Fibroblast of gingiva (primary cell): ENCODE measurements at regions not wholly inside any gene's neighbourhood (a gene's known extent, or its start where the extent isn't known, plus 50 kb on each side); places are given as distances from the start of the nearest gene placed in this dataset.

ENCODE experiments used
- DNase-seq: peaks from one replicate; pipeline ENCODE4 v3.0.0-alpha.2; 2011; ENCODE audit warnings: low read depth

GRCh38 chr4:65917486-65917885 is 247.2 kb upstream of the EPHA5 start:
- DNase-seq: peak; percentile 26

GRCh38 chr4:65911720-65912119 is 241.4 kb upstream of the EPHA5 start:
- DNase-seq: no peak

GRCh38 chr4:65893957-65894755 is 223.9 kb upstream of the EPHA5 start:
- DNase-seq: peak; percentile 8

GRCh38 chr4:65893271-65893670 is 223.0 kb upstream of the EPHA5 start:
- DNase-seq: no peak

- no peak for DNase-seq
Measured at GRCh38 chr4:65880594-65880993, 210.3 kb upstream of the EPHA5 start.

- DNase-seq: no peak
Measured at GRCh38 chr4:65868096-65868824, 198.0 kb upstream of the EPHA5 start.

- DNase-seq: peak; percentile 1
Measured at GRCh38 chr4:65865489-65865888, 195.2 kb upstream of the EPHA5 start.

- no peak for DNase-seq
Measured at GRCh38 chr4:65861993-65862392, 191.7 kb upstream of the EPHA5 start.

- no peak for DNase-seq
Measured at GRCh38 chr4:65845199-65845773, 175.0 kb upstream of the EPHA5 start.

- no peak for DNase-seq
Measured at GRCh38 chr4:65839164-65839931, 169.1 kb upstream of the EPHA5 start.

- no peak for DNase-seq
Measured at GRCh38 chr4:65834707-65835106, 164.4 kb upstream of the EPHA5 start.

GRCh38 chr4:65831828-65832227 is 161.5 kb upstream of the EPHA5 start:
- no peak for DNase-seq

- no peak for DNase-seq
Measured at GRCh38 chr4:65825116-65825753, 154.9 kb upstream of the EPHA5 start.

- no peak for DNase-seq
Measured at GRCh38 chr4:65819192-65819591, 148.9 kb upstream of the EPHA5 start.

- no peak for DNase-seq
Measured at GRCh38 chr4:65805936-65806335, 135.6 kb upstream of the EPHA5 start.

GRCh38 chr4:65799513-65799912 is 129.2 kb upstream of the EPHA5 start:
- DNase-seq: no peak

- DNase-seq: no peak
Measured at GRCh38 chr4:65798498-65799127, 128.3 kb upstream of the EPHA5 start.

GRCh38 chr4:65791812-65792308 is 121.6 kb upstream of the EPHA5 start:
- DNase-seq: peak; percentile 10

GRCh38 chr4:65791111-65791811 is 121.0 kb upstream of the EPHA5 start:
- peak; percentile 21 for DNase-seq

GRCh38 chr4:65789805-65790204 is 119.5 kb upstream of the EPHA5 start:
- DNase-seq: no peak

GRCh38 chr4:65789341-65789740 is 119.1 kb upstream of the EPHA5 start:
- no peak for DNase-seq
